ENCODE measurements at regions not wholly inside any gene's neighbourhood (a gene's known extent, or its start where the extent isn't known, plus 50 kb on each side); places are given as distances from the start of the nearest gene placed in this dataset.

DNA sequence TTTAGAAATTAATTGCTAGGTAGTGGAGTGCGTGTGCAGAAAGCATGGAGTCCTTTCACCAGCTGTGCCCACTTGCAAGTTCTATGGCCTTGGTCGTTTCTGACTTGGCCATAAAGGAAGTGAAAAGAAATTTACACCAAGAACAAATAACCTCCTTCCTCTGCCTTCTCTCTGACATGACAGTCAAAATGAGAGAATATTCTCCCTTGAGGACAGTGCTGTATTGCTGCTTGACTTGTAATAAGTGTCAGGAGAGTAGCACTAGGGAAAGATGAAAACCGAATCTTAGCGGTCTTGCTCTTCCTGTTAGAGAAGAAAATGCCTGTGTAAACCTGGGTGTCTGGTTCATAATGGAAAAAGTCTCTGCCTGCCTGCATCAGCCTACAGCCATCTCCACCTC, 333.1 kb upstream of the RAG2 start:
- Histone ChIP-seq H3K27ac (no peak overlapping the region), H3K4me3 (no peak overlapping the region)
- DNase-seq (ENCODE audit: low spot score), result no peak
- TF ChIP-seq, protein P1, sequence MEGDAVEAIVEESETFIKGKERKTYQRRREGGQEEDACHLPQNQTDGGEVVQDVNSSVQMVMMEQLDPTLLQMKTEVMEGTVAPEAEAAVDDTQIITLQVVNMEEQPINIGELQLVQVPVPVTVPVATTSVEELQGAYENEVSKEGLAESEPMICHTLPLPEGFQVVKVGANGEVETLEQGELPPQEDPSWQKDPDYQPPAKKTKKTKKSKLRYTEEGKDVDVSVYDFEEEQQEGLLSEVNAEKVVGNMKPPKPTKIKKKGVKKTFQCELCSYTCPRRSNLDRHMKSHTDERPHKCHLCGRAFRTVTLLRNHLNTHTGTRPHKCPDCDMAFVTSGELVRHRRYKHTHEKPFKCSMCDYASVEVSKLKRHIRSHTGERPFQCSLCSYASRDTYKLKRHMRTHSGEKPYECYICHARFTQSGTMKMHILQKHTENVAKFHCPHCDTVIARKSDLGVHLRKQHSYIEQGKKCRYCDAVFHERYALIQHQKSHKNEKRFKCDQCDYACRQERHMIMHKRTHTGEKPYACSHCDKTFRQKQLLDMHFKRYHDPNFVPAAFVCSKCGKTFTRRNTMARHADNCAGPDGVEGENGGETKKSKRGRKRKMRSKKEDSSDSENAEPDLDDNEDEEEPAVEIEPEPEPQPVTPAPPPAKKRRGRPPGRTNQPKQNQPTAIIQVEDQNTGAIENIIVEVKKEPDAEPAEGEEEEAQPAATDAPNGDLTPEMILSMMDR (IDR thresholded peaks at IDR 0.05), result no peak

DNA sequence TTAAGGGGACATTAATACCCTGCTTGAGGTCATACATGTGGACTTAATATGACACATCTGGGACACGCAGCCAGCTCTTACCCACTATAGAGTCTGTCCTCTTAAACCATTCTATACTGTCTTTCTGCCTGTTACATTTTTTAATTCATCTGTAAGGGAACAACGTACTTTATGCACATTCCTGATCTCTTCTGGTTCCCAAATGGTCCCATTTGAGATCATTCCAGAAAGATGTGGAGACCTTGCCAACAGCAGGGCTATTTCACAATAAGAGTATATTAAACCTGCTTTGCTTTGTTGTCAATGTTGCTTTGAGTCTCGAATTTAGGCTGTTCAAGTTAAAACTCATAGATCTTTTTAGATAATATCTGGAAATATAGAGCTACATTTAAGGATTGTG, 332.2 kb upstream of the RAG2 start:
- H3K4me3 ChIP-seq, result no peak overlapping the region
- no peak for DNase-seq (ENCODE audit: low spot score)
- no peak overlapping the region for H3K27ac ChIP-seq
- TF ChIP-seq, protein P1 (IDR thresholded peaks at IDR 0.05), result no peak

DNA sequence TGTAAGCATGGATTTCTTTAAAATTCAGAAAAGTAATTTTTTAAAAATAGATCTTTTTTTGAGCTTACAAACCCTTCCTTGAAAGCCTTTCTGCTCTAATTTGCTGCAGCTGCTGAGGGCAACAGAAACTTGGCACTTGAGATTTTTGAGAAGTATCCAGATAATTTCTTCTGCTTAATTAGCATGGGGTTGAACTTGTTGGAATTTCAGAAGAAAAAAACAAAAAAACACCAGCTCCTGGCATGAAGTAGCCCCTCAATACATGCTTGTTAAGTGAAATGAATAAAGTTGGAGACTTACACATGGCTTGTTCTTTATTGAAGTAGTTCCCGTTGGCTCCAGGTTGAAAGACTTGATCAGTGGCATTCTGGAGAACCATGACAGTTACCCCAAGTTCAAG, 331.4 kb upstream of the RAG2 start:
- Histone ChIP-seq H3K4me3 (no peak overlapping the region), H3K27ac (no peak overlapping the region)
- TF ChIP-seq, protein P1 (IDR thresholded peaks at IDR 0.05), result no peak
- DNase-seq (ENCODE audit: low spot score), result no peak

GRCh38 chr11:36928621-36929020, 330.6 kb upstream of the RAG2 start:
- Histone ChIP-seq H3K4me3 (no peak overlapping the region), H3K27ac (no peak overlapping the region)
- no peak for DNase-seq (ENCODE audit: low spot score)
- TF ChIP-seq, protein P1 (IDR thresholded peaks at IDR 0.05), result no peak

- TF ChIP-seq, protein P1 (IDR thresholded peaks at IDR 0.05), result no peak
- H3K27ac ChIP-seq, result no peak overlapping the region
- no peak for DNase-seq (ENCODE audit: low spot score)
- H3K4me3 ChIP-seq, result no peak overlapping the region
These were observed 301.8 kb upstream of the RAG2 start for GRCh38 chr11:36899800-36900199.

- no peak for DNase-seq (ENCODE audit: low spot score)
- no peak overlapping the region for H3K4me3 ChIP-seq
- no peak overlapping the region for H3K27ac ChIP-seq
- TF ChIP-seq, protein P1 (IDR thresholded peaks at IDR 0.05), result no peak
These were observed 292.8 kb upstream of the RAG2 start for GRCh38 chr11:36890841-36891240.

GRCh38 chr11:36890121-36890679, 292.2 kb upstream of the RAG2 start:
- DNase-seq (ENCODE audit: low spot score), result no peak
- TF ChIP-seq, protein P1 (IDR thresholded peaks at IDR 0.05), result no peak
- Histone ChIP-seq H3K27ac (no peak overlapping the region), H3K4me3 (no peak overlapping the region)

Measured in coronary artery (tissue), 2 donors.